DND-41 (cell line): ENCODE measurements at regions not wholly inside any gene's neighbourhood (a gene's known extent, or its start where the extent isn't known, plus 50 kb on each side); places are given as distances from the start of the nearest gene placed in this dataset.

Experiments
- EZH2 ChIP-seq: IDR thresholded peaks from 3 replicates; pipeline ENCODE4 v1.6.1; 2012; ENCODE audit warnings: borderline replicate concordance, low read depth, mild to moderate bottlenecking, moderate library complexity, low read length, inconsistent platforms; ENCODE audit not compliant: severe bottlenecking
- TF ChIP-seq, protein P1 (sequence below): IDR thresholded peaks from 2 replicates; pipeline ENCODE4 v1.5.1; 2012; ENCODE audit warnings: borderline replicate concordance, low read length, moderate library complexity, mild to moderate bottlenecking; ENCODE audit not compliant: poor library complexity, severe bottlenecking; ENCODE audit errors: extremely low read depth

DNA sequence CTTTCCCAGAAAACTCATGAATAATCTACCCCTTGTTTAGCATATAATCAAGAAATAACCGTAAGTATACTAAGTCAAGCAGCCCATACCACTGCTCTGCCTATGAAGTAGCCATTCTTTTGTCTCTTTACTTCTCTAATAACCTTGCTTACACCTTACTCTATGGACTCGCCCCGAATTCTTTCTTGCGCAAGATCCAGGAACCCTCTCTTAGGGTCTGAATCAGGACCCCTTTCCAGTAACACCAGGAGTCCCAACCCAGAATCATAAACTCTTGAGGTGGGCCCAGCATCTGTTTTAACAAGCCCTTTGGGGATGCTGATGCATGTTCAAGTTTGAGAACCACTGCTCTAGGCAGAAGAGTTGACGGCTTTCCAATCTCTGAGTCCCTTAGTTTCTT is 119.6 kb downstream of the BEND2 start:
- TF ChIP-seq, protein P1, sequence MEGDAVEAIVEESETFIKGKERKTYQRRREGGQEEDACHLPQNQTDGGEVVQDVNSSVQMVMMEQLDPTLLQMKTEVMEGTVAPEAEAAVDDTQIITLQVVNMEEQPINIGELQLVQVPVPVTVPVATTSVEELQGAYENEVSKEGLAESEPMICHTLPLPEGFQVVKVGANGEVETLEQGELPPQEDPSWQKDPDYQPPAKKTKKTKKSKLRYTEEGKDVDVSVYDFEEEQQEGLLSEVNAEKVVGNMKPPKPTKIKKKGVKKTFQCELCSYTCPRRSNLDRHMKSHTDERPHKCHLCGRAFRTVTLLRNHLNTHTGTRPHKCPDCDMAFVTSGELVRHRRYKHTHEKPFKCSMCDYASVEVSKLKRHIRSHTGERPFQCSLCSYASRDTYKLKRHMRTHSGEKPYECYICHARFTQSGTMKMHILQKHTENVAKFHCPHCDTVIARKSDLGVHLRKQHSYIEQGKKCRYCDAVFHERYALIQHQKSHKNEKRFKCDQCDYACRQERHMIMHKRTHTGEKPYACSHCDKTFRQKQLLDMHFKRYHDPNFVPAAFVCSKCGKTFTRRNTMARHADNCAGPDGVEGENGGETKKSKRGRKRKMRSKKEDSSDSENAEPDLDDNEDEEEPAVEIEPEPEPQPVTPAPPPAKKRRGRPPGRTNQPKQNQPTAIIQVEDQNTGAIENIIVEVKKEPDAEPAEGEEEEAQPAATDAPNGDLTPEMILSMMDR: no peak
- no peak for TF ChIP-seq EZH2
